RPMI7951 (cell line): ENCODE measurements at regions not wholly inside any gene's neighbourhood (a gene's known extent, or its start where the extent isn't known, plus 50 kb on each side); places are given as distances from the start of the nearest gene placed in this dataset.

Source experiments
- DNase-seq: peaks from one replicate; pipeline ENCODE4 v3.0.0-alpha.2; 2012; ENCODE audit warnings: low read depth

DNA sequence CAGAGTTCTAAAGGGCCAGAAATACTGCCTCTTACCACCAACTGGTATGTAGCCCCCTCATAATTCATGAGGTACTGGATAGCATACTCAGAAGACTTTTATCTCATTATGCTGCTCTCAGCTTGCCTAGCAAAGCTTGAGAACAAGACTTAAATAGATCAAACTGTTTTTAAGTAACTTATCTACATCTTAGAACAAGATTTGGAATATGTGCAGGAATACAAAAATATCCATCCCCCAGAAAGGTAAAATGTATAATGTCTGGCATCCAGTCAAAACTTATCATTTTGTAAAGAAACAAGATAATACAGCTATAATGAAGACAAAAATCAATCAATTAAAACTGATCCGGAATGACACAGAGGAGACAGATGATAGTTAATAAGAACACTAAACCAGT is 400.4 kb upstream of the TGFBR2 start:
- no peak for DNase-seq

DNA sequence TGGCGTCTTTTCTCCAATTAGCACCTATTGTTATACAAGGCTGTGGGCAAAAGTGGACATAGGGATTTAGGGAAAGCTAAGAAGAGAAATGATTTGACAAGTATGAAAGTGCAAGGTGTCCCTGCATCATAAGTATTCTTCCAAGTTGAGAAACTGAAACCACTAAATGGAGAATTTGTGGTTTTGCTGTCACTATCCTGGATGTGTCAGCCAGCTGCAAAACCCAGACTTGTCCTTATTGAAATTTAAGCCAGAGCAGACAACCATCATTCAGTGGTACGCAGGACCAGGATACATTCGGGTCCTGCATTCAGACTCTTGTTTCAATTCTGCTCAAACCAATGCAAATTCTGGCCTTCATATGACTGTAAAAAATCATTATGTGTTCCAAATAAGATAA is 384.8 kb upstream of the TGFBR2 start:
- peak; percentile 82 for DNase-seq

DNA sequence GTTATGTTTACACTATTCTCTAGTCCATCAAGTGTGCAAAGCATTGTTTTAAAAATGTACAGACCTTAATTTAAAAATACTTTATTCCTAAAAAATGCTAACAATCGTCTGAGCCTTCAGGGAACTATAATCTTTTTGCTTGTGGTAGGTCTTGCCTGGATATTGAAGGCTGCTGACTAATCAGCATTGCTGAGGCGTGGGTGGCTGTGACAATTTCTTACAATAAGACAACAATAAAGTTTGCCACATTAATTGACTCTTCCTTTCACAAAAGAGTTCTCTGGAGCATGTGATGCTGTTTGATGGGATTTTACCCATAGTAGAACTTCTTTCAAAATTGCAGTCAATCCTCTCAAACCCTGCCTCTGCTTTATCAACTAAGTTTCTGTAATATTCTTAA is 384.0 kb upstream of the TGFBR2 start:
- peak; percentile 40 for DNase-seq

DNA sequence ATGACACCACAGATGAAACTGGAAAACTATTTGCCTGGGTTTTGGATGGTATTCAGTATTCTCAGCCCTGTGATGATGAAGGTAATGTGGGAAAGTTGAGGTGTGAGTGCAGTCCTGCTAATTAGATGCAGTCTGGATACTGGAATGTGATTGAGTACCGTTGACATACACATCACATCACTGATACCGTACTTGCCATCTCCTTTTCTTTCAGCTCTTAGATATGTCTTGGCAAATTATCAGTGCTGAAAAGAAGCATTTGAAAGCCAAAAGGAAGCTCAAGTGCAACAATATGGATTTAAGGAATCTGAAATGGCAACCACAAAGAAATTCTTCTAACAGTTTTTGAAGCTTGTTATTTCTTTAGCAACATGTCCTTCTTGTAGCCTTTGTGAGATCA is 381.4 kb upstream of the TGFBR2 start:
- DNase-seq: no peak

DNA sequence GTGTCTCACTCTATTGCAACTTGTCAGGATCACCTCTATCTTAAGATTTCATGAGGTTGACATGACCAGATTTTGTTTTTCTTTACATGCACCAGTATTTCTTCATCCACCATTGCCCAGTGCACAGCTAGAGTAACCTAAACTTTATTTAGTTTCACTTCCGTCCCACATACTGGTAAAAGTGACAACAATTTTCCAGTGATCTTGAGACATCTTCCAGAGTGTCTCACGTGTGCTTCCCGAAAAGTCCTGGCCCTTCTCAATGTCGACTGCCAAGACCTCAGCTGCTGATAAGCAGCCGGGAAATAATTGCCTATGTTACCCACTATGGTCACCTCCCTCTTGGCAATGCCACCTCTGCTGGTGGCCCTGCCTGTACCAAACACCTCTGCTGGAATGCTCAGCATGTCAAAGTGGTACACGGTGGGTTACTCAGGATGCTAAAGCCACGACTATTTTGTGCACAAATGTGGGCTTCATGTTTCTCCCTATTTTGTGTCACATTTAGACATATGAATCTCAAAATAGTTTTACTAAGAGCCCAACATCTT is 379.7 kb upstream of the TGFBR2 start:
- no peak for DNase-seq

DNA sequence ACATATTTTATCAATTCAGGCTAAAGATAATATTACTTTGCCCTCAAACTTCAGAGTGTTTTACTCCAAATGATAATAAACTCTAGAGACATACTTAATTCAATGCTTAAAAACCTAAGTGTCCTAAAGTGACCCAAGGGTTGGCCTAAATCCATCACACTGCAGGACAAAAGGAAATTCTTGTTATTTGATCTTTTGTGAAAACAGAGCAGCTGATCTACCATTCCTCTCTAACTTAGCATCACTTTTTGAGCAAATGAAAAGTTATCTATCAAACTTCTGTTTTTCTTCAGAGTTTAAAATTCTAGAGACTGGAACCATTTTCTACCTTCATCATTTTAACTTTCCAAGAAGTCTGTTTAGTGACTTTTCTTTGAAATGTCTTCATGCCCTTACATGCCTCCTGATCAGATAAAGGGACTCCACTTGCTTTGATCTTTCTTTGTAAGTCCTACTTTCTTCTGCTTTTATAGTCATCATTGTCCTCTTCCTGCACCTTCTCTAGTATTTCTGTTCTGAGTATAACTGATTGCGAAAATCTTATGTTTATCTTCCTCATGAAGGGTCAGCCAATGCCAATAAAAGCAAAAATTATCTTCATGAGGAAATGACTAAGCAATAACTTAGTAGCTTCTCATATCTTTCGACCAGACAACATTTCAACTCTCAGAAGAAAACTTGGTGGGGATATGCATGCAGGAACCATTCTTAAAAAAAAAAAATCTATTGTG is 378.7 kb upstream of the TGFBR2 start:
- DNase-seq: peak; percentile 91

DNA sequence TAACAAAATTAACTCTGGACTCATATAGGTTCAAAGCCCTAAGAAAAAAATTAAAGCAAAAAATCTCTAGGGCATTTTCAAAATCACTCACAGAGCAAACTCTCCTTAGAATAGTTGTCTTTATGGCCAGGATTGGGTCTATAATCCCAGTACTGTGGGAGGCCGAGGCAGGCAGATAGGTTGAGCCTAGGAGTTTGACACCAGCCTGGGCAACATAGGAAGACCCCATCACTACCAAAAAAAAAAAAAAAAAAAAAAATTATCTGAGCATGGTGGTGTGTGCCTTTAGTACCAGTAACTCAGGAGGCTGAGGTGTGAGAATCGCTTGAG is 378.1 kb upstream of the TGFBR2 start:
- no peak for DNase-seq

DNA sequence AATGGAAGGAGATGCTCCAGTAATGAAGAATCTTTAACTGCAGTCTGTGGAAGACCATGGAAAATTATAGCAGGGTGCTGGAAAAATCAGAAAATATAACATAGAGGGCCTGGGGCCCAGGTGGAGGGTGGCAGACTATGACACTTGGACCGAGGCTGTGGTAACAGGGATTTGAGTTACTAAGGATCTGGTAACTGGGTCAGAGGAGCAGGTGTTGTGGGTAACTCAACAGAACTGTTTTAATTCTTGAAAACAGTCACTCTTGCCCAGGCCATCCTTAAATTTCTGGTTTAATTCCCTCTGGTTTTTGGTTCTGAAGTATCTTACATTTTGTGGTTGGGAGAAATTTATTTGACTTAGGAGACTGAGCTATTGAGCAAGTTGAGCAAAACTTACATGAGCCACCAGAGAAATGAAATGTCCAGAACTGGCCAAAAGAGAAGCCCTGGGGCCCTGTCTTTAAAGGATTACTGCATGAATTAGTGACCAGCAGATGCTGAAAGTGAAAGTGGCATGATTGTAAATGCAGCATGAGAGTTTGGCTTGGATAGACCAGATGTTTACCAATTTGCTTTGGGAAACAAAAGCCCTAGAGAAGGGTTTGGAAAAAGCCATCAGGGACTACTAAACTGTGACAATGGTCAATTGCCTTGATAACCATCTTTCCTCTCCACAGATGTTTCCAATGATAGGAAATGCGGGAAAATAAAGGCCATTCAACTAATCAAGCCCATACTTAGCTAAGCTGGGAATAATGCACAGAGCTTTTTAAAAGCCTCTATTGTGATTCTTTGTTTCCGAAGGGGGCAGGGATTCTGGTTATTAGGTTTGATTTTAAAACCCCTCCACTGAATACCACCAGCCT is 374.9 kb upstream of the TGFBR2 start:
- DNase-seq: peak; percentile 97

DNA sequence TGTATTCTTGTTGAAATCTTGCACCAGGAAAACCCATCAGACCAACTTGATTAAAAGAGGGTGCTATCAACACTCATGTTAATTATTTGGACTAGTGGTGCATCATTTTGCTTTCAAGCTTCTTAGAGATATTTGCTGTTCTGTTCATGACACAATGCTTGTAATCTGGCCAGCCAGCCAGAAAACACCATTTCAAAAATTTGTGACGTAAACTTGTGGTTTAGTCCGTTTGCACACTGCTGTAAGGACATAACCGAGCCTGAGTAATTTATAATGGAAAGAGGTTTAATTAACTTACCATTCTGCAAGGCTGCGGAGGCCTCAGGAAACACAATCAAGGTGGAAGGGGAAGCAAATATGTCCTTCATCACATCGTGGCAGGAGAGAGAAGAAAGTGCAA is 374.3 kb upstream of the TGFBR2 start:
- peak; percentile 87 for DNase-seq

DNA sequence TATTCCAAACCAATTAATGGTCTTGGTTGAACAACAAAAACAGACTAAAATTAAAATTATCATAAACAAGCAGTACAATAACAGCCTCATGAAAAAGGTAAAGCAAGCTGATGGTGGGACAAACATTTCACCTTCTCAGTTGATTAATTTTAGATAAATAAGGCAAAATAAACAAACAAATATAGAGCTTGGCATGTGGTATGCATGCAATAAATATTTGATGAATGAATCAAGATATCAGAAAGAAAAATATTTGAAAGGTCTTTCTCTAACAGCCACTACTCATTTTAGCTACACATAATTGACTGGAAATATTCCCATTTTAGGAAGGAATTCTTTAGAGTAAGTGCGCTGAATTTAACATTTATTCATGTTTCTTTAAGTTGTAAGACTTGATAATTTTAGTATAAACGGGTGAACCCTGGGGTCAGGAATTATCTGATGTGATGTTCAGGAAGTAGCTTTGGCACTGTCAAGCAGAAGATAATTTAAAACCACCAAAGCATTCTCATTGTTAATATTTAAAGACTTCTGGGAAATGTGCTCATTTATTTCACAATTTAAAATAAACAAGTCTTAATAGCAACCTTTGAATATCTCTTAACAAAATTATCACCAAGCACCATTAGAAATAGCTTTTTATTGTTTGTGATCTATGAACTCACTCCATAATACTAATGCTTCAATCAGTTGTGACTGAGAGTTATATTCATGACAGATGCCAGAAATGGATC is 372.3 kb upstream of the TGFBR2 start:
- no peak for DNase-seq

DNA sequence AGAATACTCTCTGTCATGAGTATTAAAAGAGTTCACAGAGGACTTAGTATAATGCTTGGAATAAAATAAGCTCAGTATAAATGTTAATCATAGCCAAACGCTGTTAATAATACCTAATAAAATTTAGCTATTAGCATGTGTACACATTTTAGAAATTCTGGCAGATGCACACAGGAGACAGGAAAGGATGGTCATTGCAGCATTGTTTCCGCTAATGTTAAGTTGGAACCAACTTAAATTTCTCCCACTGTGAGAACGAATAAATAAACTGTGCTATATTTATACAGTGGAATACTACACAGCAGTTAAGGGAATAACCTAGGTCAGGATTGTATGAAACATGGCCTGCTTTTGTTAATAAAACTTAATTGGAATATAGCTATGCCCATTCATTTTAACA is 370.4 kb upstream of the TGFBR2 start:
- no peak for DNase-seq

DNA sequence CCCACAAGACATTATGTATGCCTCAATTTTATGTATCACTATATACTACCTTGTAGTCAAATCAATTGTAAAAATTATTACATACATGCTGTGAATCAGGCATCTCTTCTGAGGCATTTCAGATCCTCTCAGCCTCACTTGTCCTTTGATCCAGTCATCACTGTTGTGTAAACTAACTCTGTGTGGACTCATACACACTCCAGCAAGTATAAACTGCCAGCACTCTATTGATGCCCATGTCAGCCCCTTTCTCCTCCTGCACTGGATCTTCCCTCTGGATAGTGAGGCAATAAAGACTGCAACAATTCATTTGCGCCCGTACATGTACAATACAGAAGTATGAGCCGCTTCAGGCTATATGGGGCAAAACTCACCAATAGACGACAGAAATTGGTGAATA is 364.7 kb upstream of the TGFBR2 start:
- DNase-seq: no peak

DNA sequence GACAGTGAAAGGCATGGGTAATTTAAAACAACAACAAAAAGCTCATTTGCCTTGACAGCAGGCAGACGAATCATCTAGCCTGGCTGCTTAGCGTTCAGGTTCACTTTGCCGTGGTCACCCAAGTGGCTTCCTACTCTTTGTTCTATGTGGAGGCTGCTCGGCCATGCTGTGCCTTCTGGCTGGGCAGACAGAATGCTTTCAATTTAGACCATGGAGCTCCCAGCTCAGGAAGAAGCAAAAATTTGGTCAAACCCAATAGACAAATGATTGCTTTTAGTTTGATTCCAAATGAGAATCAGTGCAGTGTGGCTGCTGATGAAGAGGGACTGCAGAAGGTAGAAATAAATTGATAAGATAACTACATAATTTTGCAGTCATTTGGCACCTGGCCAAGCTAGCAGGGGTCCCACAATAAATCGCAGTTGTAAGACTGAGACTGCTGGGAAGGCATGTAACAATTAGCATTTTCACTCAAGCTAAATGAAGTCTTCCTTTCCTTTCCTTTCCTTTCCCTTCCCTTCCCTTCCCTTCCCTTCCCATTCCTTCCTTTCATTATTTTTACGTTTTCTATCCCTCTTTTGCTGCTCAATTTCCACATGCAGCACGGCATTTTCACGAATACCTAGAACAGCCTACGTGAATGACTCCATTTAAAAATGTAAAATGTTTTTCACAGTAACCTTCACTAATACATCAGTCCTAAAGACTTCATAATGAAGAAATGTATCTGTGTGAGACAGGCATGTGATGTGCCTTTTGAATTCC is 360.4 kb upstream of the TGFBR2 start:
- DNase-seq: no peak

DNA sequence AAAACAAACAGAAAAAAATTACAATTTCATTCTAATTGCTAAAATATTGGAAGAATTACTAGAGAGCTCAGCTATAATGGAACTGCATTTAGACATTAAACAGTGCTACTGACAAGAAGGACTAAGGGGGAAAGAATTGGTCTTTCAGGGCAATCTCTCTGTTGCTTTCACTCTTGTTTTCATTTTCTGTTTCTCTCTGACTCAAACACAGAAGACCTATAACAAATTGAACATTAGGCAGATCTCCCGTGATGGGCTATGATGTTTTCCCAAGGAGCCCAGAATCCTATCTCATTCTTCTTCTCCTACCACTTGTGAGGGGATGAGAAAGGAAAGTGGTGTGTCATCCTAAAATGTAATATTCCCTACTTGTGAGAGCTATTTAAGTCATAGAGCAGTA is 358.0 kb upstream of the TGFBR2 start:
- no peak for DNase-seq

DNA sequence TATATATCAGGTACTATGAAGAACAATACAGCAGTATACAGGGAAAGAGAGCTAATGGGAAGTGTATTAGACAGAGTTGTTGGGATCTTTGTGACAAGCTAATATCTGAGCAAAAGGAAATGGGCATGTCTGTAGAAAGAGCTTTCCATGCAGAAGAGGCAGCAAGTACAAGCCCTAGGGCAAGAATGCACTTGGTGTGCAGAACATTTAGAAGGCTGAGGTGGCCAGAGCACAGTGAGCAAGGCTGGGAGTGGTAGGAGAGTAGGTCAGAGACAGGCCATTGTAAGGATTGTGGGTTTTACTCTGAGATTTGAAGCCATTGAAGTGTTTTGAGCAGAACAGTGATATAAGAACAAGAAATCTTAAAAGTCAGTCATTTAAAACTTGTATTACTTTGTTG is 353.9 kb upstream of the TGFBR2 start:
- DNase-seq: no peak

DNA sequence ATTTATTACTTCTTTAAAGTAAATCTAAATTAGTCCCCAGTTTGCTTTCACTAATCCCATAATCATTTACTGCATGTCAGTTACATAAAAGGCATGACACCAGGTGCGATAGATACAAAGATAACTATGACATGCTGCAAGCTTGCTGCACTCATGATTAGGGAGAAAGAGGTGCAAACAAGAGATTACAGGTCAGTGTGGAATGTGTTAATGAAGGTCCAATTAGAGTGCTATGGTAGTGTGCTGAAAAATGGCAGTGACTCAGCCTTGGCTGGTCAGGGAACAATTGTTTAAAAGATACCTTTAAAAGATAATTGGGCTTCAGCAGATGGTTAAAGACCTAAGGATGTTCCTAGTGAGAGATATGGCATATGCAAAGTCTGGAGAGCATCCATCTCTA is 352.6 kb upstream of the TGFBR2 start:
- DNase-seq: no peak

DNA sequence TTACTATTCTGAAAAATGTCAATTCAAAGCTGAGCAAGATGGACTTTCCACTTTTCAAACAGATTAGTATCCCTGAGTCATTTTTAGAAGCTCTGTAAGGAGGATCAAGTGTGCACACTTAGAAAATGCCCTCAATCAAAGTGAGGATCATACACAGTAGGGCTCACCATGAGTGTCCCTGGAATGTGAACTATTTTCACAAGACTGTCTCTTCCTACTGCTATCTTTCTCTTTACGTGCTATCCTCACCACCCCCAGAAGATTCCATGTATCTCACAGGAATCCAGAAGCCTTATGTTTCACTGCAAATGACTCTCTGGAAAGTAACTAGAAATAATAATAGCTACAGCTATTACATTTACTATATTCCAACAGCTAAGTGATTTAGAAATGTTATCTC is 349.9 kb upstream of the TGFBR2 start:
- no peak for DNase-seq

DNA sequence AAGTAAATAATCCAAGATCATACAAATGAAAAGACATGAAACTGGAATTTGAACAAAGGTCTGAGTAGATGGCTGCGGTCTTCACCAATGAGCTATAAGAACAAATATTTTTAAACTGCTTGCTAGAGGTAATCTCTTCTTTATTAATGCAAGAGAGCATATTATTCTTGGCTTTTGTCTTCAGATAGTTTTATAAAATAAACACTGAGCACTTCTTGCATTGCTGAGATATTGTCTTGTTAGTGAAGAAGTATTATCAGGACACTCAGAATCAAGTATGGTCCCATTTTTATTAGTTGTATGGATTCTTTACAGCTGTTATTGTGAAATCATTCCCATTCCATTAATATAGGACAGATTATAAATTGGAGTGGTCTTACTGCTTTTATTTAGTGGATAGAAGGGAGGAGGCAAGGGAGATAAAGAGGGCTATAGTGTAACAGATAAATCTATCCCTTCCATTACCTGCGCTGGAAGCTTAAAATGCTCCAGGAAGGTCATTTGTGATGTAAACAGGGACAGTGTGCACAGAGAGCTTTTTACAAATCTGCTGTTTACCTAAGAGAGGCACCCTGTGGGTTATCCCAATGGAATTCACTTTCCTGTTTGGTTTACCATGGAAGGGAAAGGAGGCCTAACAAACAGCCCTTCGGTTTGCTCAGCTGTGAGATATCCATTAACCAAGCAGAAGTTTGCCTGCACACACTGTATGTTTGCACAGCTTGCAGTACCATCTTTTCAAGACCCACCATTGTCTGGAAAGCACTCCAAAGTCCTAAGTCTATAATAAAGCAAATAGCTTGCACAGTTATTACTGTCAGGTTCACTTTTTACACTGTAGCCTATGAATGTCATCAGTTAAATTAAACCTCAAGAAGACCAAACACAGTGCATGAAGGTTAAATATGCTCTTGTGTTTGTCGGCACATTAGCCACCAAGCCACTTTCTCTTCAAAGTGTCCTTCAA is 347.7 kb upstream of the TGFBR2 start:
- no peak for DNase-seq

DNA sequence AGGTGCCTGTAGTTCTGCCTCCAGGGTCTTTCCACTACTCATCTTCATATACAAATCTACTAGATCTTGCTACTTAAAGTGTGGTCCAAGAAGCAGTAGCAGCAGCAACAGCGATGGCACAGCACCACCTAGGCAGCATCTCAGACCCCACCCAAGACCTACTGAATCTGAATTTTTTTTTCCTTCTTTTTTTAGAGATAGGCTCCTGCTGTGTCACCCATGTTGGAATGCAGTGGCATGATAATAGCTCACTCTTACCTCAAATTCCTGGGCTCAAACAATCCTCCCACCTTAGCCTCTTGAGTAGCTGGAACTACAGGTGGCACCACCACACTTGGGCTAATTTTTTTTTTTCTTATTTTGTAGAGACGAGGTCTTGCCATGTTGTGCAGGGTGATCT is 346.7 kb upstream of the TGFBR2 start:
- DNase-seq: no peak

DNA sequence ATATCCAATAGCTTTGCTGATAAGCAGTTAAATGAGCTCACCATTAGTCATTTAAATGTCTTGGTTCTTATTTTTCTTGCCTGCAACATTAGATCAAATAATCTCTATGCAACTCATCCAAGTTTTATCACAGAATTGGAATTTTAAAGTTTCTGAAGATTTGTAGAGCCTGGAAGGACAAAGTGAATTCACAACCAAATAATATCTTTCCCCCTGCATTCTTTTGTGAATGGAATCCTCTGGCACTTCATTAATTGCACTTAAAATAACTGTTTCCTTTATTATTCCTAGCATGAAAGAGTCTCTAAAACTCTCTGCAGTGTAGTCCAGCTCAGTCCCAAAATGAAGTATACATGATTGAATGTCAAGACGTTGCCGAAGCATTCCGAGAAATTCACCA is 345.6 kb upstream of the TGFBR2 start:
- no peak for DNase-seq
